GM06990 (cell line): ENCODE measurements at regions not wholly inside any gene's neighbourhood (a gene's known extent, or its start where the extent isn't known, plus 50 kb on each side); places are given as distances from the start of the nearest gene placed in this dataset.

ENCODE experiments used
- DNase-seq: peaks from one replicate; pipeline ENCODE4 v3.0.0-alpha.2; 2011; ENCODE audit not compliant: insufficient read length; ENCODE audit errors: extremely low read depth
- H3K27me3 ChIP-seq: replicated peaks from 2 replicates; pipeline ENCODE4 v1.6.0; 2011; ENCODE audit warnings: low read length; ENCODE audit not compliant: control insufficient read depth, insufficient read depth
- H3K36me3 ChIP-seq: 2 replicates; pipeline ENCODE4 v1.5.1; 2011; ENCODE audit warnings: low read length; ENCODE audit not compliant: control insufficient read depth, insufficient read depth
- H3K4me3 ChIP-seq: replicated peaks from 2 replicates; pipeline ENCODE4 v1.5.1; 2011; ENCODE audit warnings: low read depth, mild to moderate bottlenecking, control low read depth, low read length
- CTCF ChIP-seq: IDR thresholded peaks from 2 replicates; pipeline ENCODE4 v1.5.1; 2011; ENCODE audit warnings: low read length, control low read depth, mild to moderate bottlenecking, inconsistent platforms; ENCODE audit not compliant: insufficient read depth, poor library complexity, severe bottlenecking

GRCh38 chr2:65498396-65498795 lies 66.0 kb upstream of the SPRED2 start:
- Histone ChIP-seq H3K4me3 (no peak overlapping the region), H3K36me3 (no peaks in the 10 kb centered on the region), H3K27me3 (no peaks in the 10 kb centered on the region)
- no peak for DNase-seq
- no peak for TF ChIP-seq CTCF

GRCh38 chr2:65495251-65495877 lies 63.0 kb upstream of the SPRED2 start:
- TF ChIP-seq CTCF: no peak
- no peak overlapping the region for H3K4me3 ChIP-seq
- no peak for DNase-seq
- no peaks in the 10 kb centered on the region; the same call in 1 of the 2 replicates for H3K27me3 ChIP-seq
- H3K36me3 ChIP-seq: no peaks in the 10 kb centered on the region

GRCh38 chr2:65494078-65494477 lies 61.7 kb upstream of the SPRED2 start:
- no peaks in the 10 kb centered on the region; the same call in 1 of the 2 replicates for H3K27me3 ChIP-seq
- H3K4me3 ChIP-seq: no peak overlapping the region
- no peak for DNase-seq
- H3K36me3 ChIP-seq: no peaks in the 10 kb centered on the region
- no peak for TF ChIP-seq CTCF

- TF ChIP-seq CTCF: no peak
- no peaks in the 10 kb centered on the region; the same call in 1 of the 2 replicates for H3K27me3 ChIP-seq
- H3K4me3 ChIP-seq: no peak overlapping the region
- no peak for DNase-seq
- H3K36me3 ChIP-seq: no peaks in the 10 kb centered on the region
Measured at GRCh38 chr2:65491381-65491905, 59.0 kb upstream of the SPRED2 start.

GRCh38 chr2:65490222-65490621 lies 57.8 kb upstream of the SPRED2 start:
- no peak for TF ChIP-seq CTCF
- no peak for DNase-seq
- H3K27me3 ChIP-seq: no peaks in the 10 kb centered on the region; the same call in 1 of the 2 replicates
- H3K36me3 ChIP-seq: no peaks in the 10 kb centered on the region
- no peak overlapping the region for H3K4me3 ChIP-seq
